H1 (cell line): ENCODE measurements at regions not wholly inside any gene's neighbourhood (a gene's known extent, or its start where the extent isn't known, plus 50 kb on each side); places are given as distances from the start of the nearest gene placed in this dataset.

ENCODE experiments used
- HDAC2 ChIP-seq, 2 experiments: fragments of 300-600 bp in 1 of 2; sonication (generic) in 1 of 2; IDR thresholded peaks; 2 replicates each; pipeline ENCODE4 v1.6.1; 2011 to 2012; ENCODE audit warnings: low read depth in 2 of 2, low read length in 2 of 2, mild to moderate bottlenecking in 2 of 2, moderate library complexity in 2 of 2, borderline replicate concordance in 1 of 2, inconsistent platforms in 1 of 2
- KDM4A ChIP-seq: IDR thresholded peaks from one replicate; pipeline ENCODE4 v1.7.1; 2012; ENCODE audit warnings: low read depth, mild to moderate bottlenecking, moderate library complexity, low read length, inconsistent platforms; ENCODE audit not compliant: severe bottlenecking
- RBBP5 ChIP-seq: IDR thresholded peaks from 2 replicates; pipeline ENCODE4 v1.7.1; 2012; ENCODE audit warnings: low read depth, mild to moderate bottlenecking, inconsistent platforms, low read length, moderate library complexity, borderline replicate concordance
- SAP30 ChIP-seq: fragments of 300-600 bp; sonication (generic); IDR thresholded peaks from 2 replicates; pipeline ENCODE4 v1.7.1; 2012; ENCODE audit warnings: low read length, moderate library complexity, mild to moderate bottlenecking, inconsistent platforms; ENCODE audit not compliant: insufficient read depth, insufficient replicate concordance
- SIX5 ChIP-seq: IDR thresholded peaks from 2 replicates; pipeline ENCODE4 v1.6.1; 2011; ENCODE audit warnings: mild to moderate bottlenecking, low read depth, low read length
- SP2 ChIP-seq: IDR thresholded peaks from 2 replicates; pipeline ENCODE4 v1.6.1; 2012; ENCODE audit warnings: mild to moderate bottlenecking, low read length, inconsistent platforms

DNA sequence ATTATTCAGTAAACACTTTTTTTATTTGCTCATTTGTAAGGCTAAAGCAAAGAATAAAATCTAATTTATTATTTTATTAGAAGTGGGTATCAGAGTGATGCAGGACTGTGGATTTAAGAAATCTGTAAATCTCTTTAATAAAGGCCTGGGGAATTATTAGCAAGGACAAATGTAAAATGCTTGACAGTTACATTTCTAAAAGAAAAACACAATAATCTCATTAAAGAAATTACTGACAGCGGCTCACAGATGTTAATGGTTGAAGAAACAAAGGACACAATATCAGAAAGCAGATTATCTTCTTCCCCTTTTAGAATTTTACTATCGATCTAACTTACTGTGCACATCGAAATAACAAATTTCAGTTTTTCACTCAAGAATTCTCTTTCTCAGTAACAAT, 262.1 kb upstream of the MEIS2 start (continued):
- TF ChIP-seq SAP30 = no peak
- TF ChIP-seq SIX5 = no peak
- no peak for TF ChIP-seq RBBP5
- TF ChIP-seq HDAC2 (IDR thresholded peaks at IDR 0.05; ENCODE audit: borderline replicate concordance in 1 of 2, low read depth in 2 of 2, low read length in 2 of 2) = no peak
- TF ChIP-seq KDM4A = no peak
- TF ChIP-seq SP2 = no peak
